Urothelium cell line (cell line): ENCODE measurements at regions not wholly inside any gene's neighbourhood (a gene's known extent, or its start where the extent isn't known, plus 50 kb on each side); places are given as distances from the start of the nearest gene placed in this dataset.

ENCODE experiments used
- DNase-seq: peaks from one replicate; pipeline ENCODE4 v3.0.0; 2011; ENCODE audit warnings: low spot score, mixed read lengths
- FAIRE-seq: peaks from 2 replicates; lab custom pipeline; 2011; peaks lifted over from hg19 to GRCh38; lab: Jason Lieb, UNC

- no peak for FAIRE-seq
Observed at GRCh38 chr18:65415098-65415497, 335.7 kb upstream of the CDH7 start.

GRCh38 chr18:65414501-65414900, 336.3 kb upstream of the CDH7 start:
- no peak for FAIRE-seq

More at GRCh38 chr18:65415098-65415497, 335.7 kb upstream of the CDH7 start:
- DNase-seq = no peak

GRCh38 chr18:65411061-65411460, 339.8 kb upstream of the CDH7 start:
- FAIRE-seq (no peak), DNase-seq (no peak)

More at GRCh38 chr18:65414501-65414900, 336.3 kb upstream of the CDH7 start:
- no peak for DNase-seq

GRCh38 chr18:65409261-65409660, 341.6 kb upstream of the CDH7 start:
- DNase-seq (no peak), FAIRE-seq (no peak)

- no peak for DNase-seq
- no peak for FAIRE-seq
Observed at GRCh38 chr18:65403534-65403933, 347.3 kb upstream of the CDH7 start.

- FAIRE-seq = no peak
Observed at GRCh38 chr18:65399091-65399490, 351.7 kb upstream of the CDH7 start.

GRCh38 chr18:65398347-65399075, 352.3 kb upstream of the CDH7 start:
- DNase-seq (no peak), FAIRE-seq (no peak)

More at GRCh38 chr18:65399091-65399490, 351.7 kb upstream of the CDH7 start:
- no peak for DNase-seq

GRCh38 chr18:65380986-65381385, 369.8 kb upstream of the CDH7 start:
- DNase-seq (no peak), FAIRE-seq (no peak)

- no peak for FAIRE-seq
- DNase-seq = no peak
Observed at GRCh38 chr18:65380571-65380970, 370.2 kb upstream of the CDH7 start.

- FAIRE-seq = no peak
- no peak for DNase-seq
Observed at GRCh38 chr18:65372904-65373303, 377.9 kb upstream of the CDH7 start.

GRCh38 chr18:65365245-65365980, 385.4 kb upstream of the CDH7 start:
- no peak for DNase-seq

GRCh38 chr18:65363911-65364632, 386.7 kb upstream of the CDH7 start:
- FAIRE-seq (no peak), DNase-seq (no peak)

More at GRCh38 chr18:65365245-65365980, 385.4 kb upstream of the CDH7 start:
- FAIRE-seq = no peak

- DNase-seq (no peak), FAIRE-seq (no peak)
Observed at GRCh38 chr18:65363011-65363410, 387.8 kb upstream of the CDH7 start.

- FAIRE-seq (no peak), DNase-seq (no peak)
Observed at GRCh38 chr18:65359479-65359878, 391.3 kb upstream of the CDH7 start.

- DNase-seq = no peak
- FAIRE-seq = no peak
Observed at GRCh38 chr18:65358306-65358705, 392.5 kb upstream of the CDH7 start.

GRCh38 chr18:65352186-65352585, 398.6 kb upstream of the CDH7 start:
- no peak for FAIRE-seq
- DNase-seq = no peak

GRCh38 chr18:65349635-65350034, 401.2 kb upstream of the CDH7 start:
- FAIRE-seq = no peak

GRCh38 chr18:65347446-65347845, 403.4 kb upstream of the CDH7 start:
- no peak for FAIRE-seq

More at GRCh38 chr18:65349635-65350034, 401.2 kb upstream of the CDH7 start:
- DNase-seq = no peak

GRCh38 chr18:65346086-65346485, 404.7 kb upstream of the CDH7 start:
- FAIRE-seq (no peak), DNase-seq (no peak)

More at GRCh38 chr18:65347446-65347845, 403.4 kb upstream of the CDH7 start:
- DNase-seq = no peak

GRCh38 chr18:65343571-65343970, 407.2 kb upstream of the CDH7 start:
- no peak for FAIRE-seq
- no peak for DNase-seq

- FAIRE-seq (no peak), DNase-seq (no peak)
Observed at GRCh38 chr18:65336411-65336810, 414.4 kb upstream of the CDH7 start.
